HG02943 (cell line): ENCODE measurements at regions not wholly inside any gene's neighbourhood (a gene's known extent, or its start where the extent isn't known, plus 50 kb on each side); places are given as distances from the start of the nearest gene placed in this dataset.

Experiments
- ATAC-seq: cut with Tn5 transposase; IDR thresholded peaks from one replicate; pipeline ENCODE4 v1.9.1; 2021; ENCODE audit warnings: mild to moderate bottlenecking, low read depth, moderate library complexity; ENCODE audit not compliant: unreplicated experiment

DNA sequence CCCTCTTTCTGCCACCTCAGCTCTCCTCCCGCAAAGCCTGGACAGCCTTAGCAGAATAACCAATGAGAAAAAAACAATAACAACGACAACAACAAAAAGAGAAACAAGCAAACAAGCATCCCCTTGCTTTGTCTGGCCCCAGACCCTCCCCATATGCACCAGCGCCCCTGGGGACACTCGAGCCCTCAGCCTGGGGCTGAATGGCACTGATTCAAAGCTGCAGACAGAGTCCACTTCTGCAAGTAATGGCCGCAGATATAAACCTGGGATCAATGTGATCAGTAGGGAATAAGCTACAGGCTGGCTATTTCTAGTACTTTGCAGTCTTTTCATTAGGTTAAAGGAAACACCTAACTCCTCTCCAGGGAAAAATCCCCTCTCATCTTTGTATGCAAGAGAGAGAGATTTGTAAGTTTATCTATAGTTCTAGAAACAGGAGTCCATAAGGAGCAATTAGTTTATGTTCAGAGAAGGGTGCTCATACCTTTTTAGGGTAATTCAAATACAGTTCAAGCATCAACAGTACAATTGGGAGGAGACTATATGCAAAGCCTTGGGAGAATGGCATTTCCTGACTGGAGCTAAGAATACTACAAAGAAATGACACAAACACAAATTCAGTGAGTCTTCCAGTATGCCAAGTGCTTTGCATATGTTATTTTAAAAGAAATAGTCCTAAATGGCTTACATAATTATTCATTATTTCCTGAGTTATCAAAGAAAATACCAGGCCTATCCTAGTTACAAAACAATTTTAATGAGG lies 122.3 kb upstream of the DDX18 start:
- ATAC-seq, result no peak

DNA sequence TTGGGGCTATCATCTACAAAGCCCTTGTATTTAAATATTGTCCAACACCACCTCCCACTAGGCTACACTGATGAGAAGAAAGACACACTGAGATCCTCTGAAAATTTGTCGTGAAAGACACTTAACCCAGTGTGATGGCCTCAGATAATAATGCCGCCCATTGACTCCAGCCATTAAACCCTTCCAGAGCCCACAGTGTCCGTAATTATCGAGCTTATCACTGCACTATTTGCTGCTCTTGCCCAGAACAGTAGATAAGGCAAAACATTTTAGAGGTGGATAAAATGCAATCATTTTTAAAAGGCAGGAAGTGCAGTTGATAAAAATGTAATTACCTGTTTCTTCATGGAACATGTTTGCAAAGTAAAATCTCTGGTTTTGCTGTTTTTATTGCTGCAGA lies 121.3 kb upstream of the DDX18 start:
- no peak for ATAC-seq

DNA sequence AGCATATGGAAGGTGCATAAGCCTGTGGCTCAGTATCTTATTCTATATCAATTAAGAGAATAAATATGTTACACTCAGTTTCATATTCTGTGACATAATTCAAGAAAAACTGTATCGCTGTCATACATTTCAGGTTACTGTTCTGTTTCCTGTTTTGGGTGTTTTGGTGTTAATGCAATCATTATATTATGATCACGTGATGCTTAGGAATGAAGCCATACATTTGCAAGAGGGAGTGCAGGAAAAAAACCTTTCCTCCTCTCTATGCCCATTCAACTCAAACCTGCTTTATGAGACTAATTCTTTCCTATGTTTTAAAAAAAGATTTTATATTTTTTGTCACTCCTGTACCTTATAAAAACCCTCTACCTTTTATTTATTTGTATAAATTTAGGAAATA lies 120.8 kb upstream of the DDX18 start:
- ATAC-seq, result no peak

DNA sequence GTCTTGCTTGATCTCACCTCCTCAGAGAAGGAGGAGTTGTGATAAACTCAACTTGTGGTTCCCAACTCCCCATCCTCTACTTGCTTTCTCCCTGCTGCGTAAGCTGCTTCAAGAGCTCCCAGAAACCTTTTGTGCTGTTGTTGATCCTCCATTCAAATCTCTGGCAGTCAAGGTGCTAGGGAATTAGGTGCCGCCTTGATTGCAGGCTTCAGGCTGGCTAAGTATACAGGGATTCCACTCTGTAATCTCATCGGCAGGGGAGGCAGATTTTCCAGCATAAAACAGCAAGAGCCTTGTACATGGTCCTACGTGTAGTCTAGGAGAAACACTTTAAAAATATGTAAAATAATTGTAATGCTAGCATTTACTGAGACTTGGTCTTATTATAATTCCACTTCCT lies 116.2 kb upstream of the DDX18 start:
- no peak for ATAC-seq

DNA sequence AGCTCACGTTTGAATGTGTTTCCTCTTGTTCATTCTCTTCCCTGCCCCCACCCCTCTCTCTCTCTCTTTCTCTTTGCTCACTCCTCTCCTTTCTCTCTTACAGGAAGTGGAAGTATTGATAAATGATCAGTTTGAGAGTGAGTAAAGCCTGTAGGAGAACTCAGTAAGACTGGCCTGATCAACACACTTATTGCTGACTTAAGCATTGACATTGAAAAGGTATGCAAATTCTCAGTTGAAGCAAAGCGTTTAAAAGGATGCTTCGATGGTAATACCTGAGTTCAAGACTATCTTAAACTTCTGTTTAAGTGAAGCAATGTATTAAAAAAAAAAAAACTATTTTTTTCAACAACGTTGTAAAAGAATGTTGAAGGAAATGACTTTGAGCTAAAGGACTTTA lies 115.7 kb upstream of the DDX18 start:
- ATAC-seq, result no peak

DNA sequence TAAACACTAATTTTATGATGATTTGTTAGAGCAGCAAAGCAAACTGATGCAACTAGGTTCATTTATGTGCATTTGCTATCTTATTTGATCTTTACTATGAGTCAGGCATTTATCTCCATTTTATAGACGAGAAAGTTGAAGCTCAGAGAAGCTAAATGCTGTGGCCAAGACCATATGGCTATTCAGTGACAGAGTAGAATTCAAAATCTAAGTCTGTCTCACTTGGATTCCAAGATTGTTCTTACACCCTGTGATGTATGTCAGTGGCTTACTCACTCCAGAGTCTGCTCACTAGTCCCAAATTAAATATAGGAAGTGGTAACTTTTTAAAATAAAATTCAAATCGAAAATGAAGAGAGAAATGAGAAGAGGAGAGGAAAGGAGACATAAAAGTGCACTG lies 114.0 kb upstream of the DDX18 start:
- no peak for ATAC-seq

DNA sequence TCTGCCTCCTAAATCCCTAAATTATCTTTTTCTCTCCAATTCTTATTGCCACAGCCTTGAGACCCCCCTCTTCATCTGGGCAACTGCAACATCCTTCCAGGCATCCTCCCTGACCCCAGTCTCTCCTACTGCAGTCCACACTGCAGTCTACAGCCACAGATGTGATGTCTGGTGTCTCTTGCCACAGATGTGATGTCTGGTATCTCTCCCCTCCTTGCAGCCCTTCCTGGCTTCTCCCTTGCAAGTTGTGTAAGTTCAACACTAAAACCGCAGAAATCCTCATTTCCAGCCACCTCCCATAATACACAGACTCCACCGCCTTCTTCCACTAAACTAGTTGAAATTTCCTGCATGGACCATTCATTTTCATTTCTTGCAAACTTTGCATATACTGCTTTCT lies 113.1 kb upstream of the DDX18 start:
- ATAC-seq, result no peak

DNA sequence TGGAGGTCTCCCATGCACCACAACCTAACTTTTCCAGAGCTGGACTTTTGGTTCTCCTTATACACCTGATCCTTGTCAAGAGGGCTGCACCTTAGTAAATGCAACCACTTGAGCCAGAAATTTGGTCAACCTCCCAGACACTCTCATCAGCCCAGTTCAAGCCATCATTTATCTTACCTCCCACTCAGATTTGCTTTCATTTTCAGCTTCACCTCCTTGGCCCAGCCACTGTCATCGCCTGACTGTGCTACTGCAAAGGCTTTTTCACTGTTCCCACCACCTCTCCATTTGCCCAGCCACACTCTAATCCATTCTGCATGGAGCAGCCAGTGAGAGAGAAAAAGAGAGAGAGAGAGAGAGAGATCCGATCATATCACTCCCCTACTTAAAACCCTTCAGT lies 112.4 kb upstream of the DDX18 start:
- no peak for ATAC-seq

DNA sequence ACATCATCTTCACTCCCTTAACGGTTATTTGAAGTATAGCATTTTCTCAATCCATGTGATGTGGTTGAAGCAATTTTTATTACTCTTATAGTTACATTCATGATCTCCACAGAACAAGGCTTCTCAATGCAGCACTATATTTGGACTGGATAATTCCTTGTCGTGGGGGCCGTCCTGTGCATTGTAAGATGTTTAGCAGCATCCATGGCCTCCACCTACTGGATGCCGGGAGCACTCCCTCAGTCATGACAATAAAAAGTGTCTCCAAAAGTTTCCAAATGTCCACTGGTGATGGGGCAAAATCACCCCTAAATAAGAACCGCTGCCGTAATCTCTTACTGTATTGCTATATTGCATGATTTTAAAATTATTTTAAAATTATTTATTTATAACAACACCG lies 110.6 kb upstream of the DDX18 start:
- ATAC-seq, result no peak

DNA sequence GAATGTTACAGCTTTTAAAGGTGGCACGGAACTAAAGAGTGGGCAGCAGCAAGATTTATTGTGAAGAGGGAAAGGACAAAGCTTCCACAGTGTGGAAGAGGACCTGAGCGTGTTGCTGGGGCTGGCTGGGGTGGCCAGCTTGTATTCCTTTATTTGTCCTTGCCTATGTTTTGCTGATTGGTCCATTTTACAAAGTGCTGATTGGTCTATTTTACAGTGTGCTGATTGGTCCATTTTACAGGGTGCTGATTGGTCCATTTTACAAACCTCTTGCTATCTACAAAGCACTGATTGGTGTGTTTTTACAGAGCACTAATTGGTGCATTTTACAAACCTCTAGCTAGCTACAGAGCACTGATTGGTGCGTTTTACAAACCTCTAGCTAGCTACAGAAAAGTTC lies 109.7 kb upstream of the DDX18 start:
- ATAC-seq, result no peak

DNA sequence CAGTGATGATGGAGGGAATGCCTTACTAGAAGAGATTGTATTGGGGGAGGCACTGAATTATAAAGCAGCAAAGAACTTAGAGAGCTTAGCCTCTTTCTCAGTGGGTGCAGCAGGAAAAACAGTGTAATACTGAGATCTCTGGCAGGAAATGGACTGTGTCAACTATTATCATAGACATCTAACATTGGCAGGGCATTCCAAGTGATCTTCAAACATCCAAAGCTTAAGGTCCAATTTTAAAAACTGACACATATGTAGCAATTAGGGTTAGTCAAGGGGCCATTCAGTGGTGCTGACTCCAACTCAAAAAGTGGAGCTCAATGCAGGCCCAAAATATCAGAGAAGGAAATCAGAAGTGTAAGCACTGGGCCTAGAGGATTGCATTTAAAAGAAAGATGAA lies 106.6 kb upstream of the DDX18 start:
- no peak for ATAC-seq

DNA sequence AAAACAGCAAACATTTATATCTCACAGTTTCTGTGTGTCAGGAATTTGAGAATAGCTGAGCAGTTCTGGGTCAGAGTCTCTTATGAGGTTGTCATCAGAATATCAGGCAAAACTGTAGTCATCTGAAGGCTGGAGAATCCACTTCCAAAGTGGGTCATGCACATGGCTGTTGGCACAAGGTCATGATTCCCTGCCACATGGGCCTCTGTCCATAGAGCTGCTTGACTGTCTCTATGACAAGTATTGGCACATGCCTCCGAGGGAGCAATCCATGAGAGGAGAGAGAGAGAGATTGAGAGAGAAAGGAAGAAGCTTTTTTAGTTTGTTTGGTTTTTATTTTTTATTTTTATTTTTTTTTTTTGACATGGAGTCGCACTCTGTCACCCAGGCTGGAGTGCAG lies 101.8 kb upstream of the DDX18 start:
- no peak for ATAC-seq

DNA sequence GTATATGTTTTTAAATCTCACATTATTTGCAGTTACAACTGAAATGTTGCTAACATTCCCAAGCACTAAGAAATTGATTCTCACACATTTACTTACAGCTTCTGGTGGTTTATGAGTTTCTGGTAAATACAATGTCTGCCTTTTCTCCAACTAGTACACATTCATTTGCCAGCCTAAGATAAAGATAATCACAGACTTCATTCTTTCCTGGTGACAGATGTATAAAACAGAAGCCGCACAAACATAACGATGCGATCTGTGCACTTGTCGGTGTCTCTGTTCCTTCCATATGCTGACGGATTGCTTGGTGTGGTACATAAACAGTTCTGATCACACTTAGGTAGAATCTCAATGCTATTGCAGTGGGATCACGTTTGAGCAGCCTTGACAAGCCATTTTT lies 100.4 kb upstream of the DDX18 start:
- ATAC-seq, result no peak

DNA sequence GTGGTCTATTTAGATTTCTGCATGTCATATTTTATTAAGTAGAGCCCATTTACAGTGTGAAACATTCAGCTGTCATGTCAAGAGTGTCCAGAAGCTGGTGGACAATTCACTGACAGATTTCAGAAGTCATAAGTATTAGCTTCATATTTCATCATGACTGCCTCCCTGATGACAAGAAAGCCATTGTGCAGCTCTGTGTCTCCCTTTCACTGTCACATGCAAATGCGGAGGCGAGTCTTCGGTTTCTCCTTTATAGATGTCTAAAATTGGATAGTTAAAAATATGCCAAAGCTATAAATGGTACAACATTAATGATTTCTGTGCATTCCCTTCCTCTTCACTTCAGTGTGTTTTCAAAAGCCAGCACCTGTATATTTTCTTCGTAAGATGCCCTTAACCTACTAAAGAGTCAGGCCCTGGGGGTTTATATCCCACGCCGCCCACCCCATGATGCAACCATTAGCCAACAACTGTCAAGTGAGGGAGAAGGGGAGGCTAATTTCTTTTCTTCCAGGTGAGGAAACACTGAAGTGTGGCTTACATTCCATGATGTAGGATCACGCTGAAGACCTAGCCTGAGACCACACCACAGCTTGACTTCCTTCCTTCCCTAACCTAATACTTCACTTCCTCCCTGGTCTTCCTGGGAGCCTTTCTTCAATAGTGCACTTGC lies 99.6 kb upstream of the DDX18 start:
- no peak for ATAC-seq

DNA sequence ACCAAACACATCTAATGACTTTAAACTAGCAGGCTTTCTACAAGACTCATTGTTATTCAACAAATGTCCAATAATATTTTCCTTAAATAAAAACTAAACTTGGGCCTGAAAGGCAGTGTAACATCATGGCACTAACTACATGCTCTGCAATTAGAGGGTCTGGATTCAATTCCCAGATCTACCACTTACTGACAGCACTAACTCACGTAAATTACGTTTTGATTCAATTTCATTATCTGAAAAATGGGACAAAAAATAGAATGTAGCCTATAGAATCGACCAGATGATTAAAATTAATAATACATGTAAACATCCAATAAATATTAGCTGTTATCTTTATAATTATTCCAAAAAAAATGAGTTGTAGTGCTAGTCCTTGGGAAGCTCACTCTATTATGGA lies 98.0 kb upstream of the DDX18 start:
- ATAC-seq, result no peak

DNA sequence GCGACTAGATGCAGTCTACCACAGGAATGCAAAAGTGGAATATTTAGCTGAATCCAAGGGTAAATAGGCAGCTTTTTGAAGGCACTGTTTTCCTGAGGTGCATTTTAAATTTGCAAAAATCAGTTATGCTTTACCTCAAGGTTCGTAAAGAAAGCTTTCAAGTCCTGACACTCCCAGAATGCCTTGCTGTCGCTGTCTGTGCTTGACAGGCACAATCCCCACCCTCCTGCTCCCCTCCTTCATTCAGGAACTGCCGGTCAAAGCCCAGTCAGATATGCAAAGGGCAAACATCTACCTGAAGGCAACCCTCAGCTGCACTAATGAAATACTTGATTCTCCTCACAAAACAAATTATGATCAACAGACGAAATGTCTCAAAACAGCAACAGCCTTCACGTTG lies 97.4 kb upstream of the DDX18 start:
- no peak for ATAC-seq

DNA sequence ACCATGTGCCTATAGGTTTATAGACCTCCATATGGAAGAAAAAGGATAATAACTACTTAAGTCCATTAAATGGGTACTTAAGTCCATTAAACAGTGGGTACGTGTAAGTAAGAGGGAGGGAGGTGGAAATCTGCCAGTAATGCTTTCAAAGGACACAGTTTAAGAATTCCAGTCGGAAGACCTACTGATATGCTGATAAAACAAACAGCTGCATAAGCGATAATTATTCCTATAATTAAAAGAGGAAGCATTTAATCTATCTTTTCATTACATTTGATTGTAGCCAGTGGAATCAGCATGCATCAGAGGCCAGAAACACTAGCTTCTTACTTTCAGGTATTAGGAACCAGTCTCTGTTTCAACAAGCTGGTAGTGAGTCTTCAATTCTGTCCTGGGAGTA lies 96.4 kb upstream of the DDX18 start:
- no peak for ATAC-seq

DNA sequence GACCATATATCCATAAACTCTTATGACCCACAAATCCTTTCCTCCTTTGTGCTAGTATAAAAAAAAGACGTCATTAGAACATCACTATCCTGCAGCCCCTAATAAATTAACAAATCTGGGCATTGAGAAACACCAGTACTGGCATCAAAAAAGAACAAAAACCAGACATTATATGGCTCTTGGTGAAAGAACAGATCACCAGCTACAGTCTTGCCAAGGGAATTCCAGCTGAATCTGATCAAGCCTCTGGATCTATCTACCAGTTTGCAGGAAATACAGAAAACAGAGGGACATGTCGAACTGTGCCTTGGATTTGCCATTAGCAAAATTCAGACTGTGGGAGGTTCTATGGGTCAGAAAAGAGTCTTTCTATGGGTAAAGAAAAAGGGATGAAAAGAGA lies 93.7 kb upstream of the DDX18 start:
- no peak for ATAC-seq

DNA sequence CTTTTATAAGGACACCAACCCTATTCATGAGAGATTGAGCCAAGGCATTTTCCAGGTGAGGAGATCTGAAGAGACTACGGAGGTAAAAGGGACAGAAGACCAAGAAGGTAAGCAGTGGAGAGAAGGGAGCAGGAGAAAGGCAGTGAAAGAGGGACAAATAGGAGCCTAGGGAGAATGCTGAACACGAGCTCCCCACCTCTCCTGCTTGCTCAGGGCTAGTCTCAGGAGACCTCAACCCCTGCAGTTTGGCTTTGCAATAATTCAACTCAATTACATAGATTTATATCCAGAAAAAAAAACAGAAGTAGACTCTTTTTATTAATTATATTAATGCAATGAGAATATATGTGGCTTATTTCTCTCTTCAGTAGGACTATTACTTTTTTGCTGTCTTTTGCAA lies 91.0 kb upstream of the DDX18 start:
- no peak for ATAC-seq

DNA sequence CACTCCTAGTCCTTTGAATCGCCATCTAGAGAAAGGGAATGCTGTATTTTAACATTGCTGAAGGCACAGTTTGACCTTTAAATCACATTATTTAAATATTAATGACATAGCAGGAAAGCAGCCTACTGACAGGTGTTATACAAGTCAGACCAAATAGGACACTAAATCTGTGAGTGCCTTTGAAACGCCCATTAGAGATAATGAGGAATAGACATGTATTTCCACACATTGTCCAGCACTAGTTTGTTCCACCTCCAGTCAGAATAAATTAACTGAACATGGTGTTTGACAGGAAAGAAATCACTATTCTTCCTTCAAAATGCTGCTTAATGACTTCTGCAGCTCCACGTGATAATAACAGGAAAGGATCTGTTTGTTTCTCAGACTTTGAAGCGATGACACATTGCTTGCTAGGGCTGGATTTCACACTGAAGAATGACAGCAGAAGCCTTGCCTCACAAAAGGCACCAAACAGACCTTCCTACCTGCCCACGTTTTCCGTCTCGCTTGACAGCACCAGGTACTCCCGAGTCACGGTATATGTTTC lies 90.5 kb upstream of the DDX18 start:
- no peak for ATAC-seq

DNA sequence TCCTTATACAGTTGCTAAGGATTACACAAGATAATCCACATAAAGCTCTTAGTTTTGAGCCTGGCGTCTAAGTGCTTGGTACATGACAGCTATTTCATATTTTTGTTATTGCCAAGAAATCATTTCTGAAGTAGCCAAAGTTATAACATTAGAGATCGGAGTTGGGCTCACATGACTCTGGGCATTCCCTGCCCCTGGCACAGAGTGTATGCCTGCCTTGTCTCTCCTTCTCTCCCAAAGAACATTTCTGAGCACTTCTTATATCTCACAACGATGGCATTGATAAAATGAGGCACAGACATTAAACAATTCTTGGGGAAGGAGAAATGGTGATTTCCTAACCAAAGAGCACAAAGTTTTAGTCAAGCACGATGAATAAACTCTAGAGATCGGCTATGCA lies 87.7 kb upstream of the DDX18 start:
- no peak for ATAC-seq

DNA sequence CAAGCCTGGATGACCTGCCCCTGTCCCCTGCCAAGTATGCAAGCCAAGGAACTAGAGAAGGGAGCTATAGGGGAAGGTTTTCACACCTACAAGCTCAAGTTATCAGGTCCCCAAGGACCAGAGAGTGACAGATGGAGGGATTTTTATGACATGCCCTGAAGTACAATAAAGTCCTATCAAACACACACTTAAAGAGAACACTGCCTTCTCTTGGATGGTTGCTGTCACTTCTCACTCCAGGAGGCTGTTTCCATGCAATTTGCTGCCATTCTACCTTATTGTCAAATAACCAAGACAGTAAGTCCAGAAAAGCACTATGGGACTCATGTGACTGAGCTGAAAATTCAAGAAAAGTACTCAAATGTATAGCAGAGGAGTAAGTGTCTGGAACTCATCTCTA lies 76.6 kb upstream of the DDX18 start:
- ATAC-seq, result no peak
